ENCODE measurements at regions not wholly inside any gene's neighbourhood (a gene's known extent, or its start where the extent isn't known, plus 50 kb on each side); places are given as distances from the start of the nearest gene placed in this dataset.

- DNase-seq (ENCODE audit: low read depth), result no peak
- no peak for TF ChIP-seq MAX (IDR thresholded peaks at IDR 0.05; ENCODE audit: low read depth, low read length)
- no peak for TF ChIP-seq CTCF (IDR thresholded peaks at IDR 0.05; ENCODE audit: low read depth, low read length)
- no peak for TF ChIP-seq MYC (IDR thresholded peaks at IDR 0.05; ENCODE audit: low read depth, low read length)
- TF ChIP-seq POLR2A (IDR thresholded peaks at IDR 0.05; ENCODE audit: extremely low read depth, insufficient read length), result no peak
- H3K4me3 ChIP-seq (ENCODE audit: low read depth, low read length), result no peak overlapping the region
These were observed 1505.7 kb upstream of the CADM2 start for GRCh38 chr3:83453056-83453455.

- H3K4me3 ChIP-seq (ENCODE audit: low read depth, low read length), result no peak overlapping the region
- DNase-seq (ENCODE audit: low read depth), result no peak
These were observed 1504.4 kb upstream of the CADM2 start for GRCh38 chr3:83454353-83454752.

GRCh38 chr3:83457551-83457950 is 1501.2 kb upstream of the CADM2 start:
- TF ChIP-seq CTCF (IDR thresholded peaks at IDR 0.05; ENCODE audit: low read depth, low read length) (no peak), MYC (IDR thresholded peaks at IDR 0.05; ENCODE audit: low read depth, low read length) (no peak), POLR2A (IDR thresholded peaks at IDR 0.05; ENCODE audit: extremely low read depth, insufficient read length) (no peak), MAX (IDR thresholded peaks at IDR 0.05; ENCODE audit: low read depth, low read length) (no peak)
- no peak for DNase-seq (ENCODE audit: low read depth)

More at GRCh38 chr3:83454353-83454752, 1504.4 kb upstream of the CADM2 start:
- TF ChIP-seq CTCF (IDR thresholded peaks at IDR 0.05; ENCODE audit: low read depth, low read length) (no peak), MAX (IDR thresholded peaks at IDR 0.05; ENCODE audit: low read depth, low read length) (no peak), POLR2A (IDR thresholded peaks at IDR 0.05; ENCODE audit: extremely low read depth, insufficient read length) (no peak), MYC (IDR thresholded peaks at IDR 0.05; ENCODE audit: low read depth, low read length) (no peak)

GRCh38 chr3:83460052-83460451 is 1498.7 kb upstream of the CADM2 start:
- H3K4me3 ChIP-seq (ENCODE audit: low read depth, low read length), result no peak overlapping the region
- DNase-seq (ENCODE audit: low read depth), result no peak
- TF ChIP-seq MAX (IDR thresholded peaks at IDR 0.05; ENCODE audit: low read depth, low read length) (no peak), MYC (IDR thresholded peaks at IDR 0.05; ENCODE audit: low read depth, low read length) (no peak)

More at GRCh38 chr3:83457551-83457950, 1501.2 kb upstream of the CADM2 start:
- no peak overlapping the region for H3K4me3 ChIP-seq (ENCODE audit: low read depth, low read length)

- H3K4me3 ChIP-seq (ENCODE audit: low read depth, low read length), result no peak overlapping the region
- TF ChIP-seq MAX (IDR thresholded peaks at IDR 0.05; ENCODE audit: low read depth, low read length), result no peak
- TF ChIP-seq MYC (IDR thresholded peaks at IDR 0.05; ENCODE audit: low read depth, low read length), result no peak
- TF ChIP-seq POLR2A (IDR thresholded peaks at IDR 0.05; ENCODE audit: extremely low read depth, insufficient read length), result no peak
- no peak for TF ChIP-seq CTCF (IDR thresholded peaks at IDR 0.05; ENCODE audit: low read depth, low read length)
- no peak for DNase-seq (ENCODE audit: low read depth)
These were observed 1497.4 kb upstream of the CADM2 start for GRCh38 chr3:83461411-83461810.

- DNase-seq (ENCODE audit: low read depth), result no peak
- TF ChIP-seq MYC (IDR thresholded peaks at IDR 0.05; ENCODE audit: low read depth, low read length) (no peak), CTCF (IDR thresholded peaks at IDR 0.05; ENCODE audit: low read depth, low read length) (no peak), POLR2A (IDR thresholded peaks at IDR 0.05; ENCODE audit: extremely low read depth, insufficient read length) (no peak), MAX (IDR thresholded peaks at IDR 0.05; ENCODE audit: low read depth, low read length) (no peak)
- no peak overlapping the region for H3K4me3 ChIP-seq (ENCODE audit: low read depth, low read length)
These were observed 1481.2 kb upstream of the CADM2 start for GRCh38 chr3:83477563-83477962.

Measured in NB4 (cell line).